Lower leg skin (tissue), 3 donors: ENCODE measurements at regions not wholly inside any gene's neighbourhood (a gene's known extent, or its start where the extent isn't known, plus 50 kb on each side); places are given as distances from the start of the nearest gene placed in this dataset.

ENCODE experiments used
- CTCF ChIP-seq, 3 donors: fragments of 450-650 bp; IDR thresholded peaks; one replicate each; pipeline ENCODE4 v1.5.1; 2016; ENCODE audit warnings: antibody characterized with exemption in 3 of 3, mild to moderate bottlenecking in 3 of 3, moderate library complexity in 2 of 3
- POLR2A ChIP-seq, 2 donors: fragments of 450-650 bp; IDR thresholded peaks; one replicate each; pipeline ENCODE4 v1.6.1; 2016 to 2017; ENCODE audit warnings: antibody characterized with exemption in 2 of 2, mild to moderate bottlenecking in 1 of 2, moderate library complexity in 1 of 2

- TF ChIP-seq CTCF (IDR thresholded peaks at IDR 0.05) (no peak), POLR2A (IDR thresholded peaks at IDR 0.05) (no peak)
These were observed 738.7 kb upstream of the LMO3 start for GRCh38 chr12:17344649-17345048.
